ENCODE measurements at regions not wholly inside any gene's neighbourhood (a gene's known extent, or its start where the extent isn't known, plus 50 kb on each side); places are given as distances from the start of the nearest gene placed in this dataset.

GRCh38 chr10:118195729-118196128, 146.4 kb downstream of the FAM204A start:
- Histone ChIP-seq H4K5ac (ENCODE audit: low read depth, low read length) (no peak overlapping the region), H3K23ac (ENCODE audit: low read depth, low read length) (no peak overlapping the region), H2AFZ (replicated peaks; ENCODE audit: low read length, poor library complexity) (no peak overlapping the region), H3K4ac (ENCODE audit: low read depth, low read length) (no peak overlapping the region), H3K4me2 (ENCODE audit: low read depth, low read length) (no peak overlapping the region), H3K27ac (ENCODE audit: insufficient read depth, low read length) (no peak overlapping the region), H2BK120ac (ENCODE audit: low read depth, low read length) (no peak overlapping the region), H3K9ac (ENCODE audit: low read depth, low read length) (no peak overlapping the region), H3K4me3 (ENCODE audit: insufficient read depth, low read depth, low read length) (no peak overlapping the region), H2BK15ac (ENCODE audit: low read depth, low read length) (no peak overlapping the region), H4K91ac (ENCODE audit: insufficient read depth, low read depth, low read length) (no peak overlapping the region), H4K8ac (ENCODE audit: low read depth in 2 of 2, low read length in 2 of 2) (no peak overlapping the region), H2BK20ac (ENCODE audit: low read depth, low read length) (no peak overlapping the region), H3K79me1 (ENCODE audit: low read depth in 1 of 2, low read length in 2 of 2) (no peaks in the 10 kb centered on the region), H2BK5ac (ENCODE audit: low read depth, low read length, poor library complexity, severe bottlenecking) (no peak overlapping the region), H3K18ac (ENCODE audit: low read depth, low read length) (no peak overlapping the region), H2AK9ac (replicated peaks; ENCODE audit: low read depth, low read length, poor library complexity) (no peak overlapping the region), H3K27me3 (ENCODE audit: control insufficient read depth, insufficient read depth, low read length) (no peaks in the 10 kb centered on the region), H3K14ac (replicated peaks; ENCODE audit: low read depth, low read length) (no peak overlapping the region), H2AK5ac (ENCODE audit: low read depth, low read length) (no peak overlapping the region), H3K56ac (ENCODE audit: extremely low read depth, insufficient read depth, low read length) (no peak overlapping the region), H3K36me3 (ENCODE audit: control insufficient read depth, insufficient read depth, low read length) (no peaks in the 10 kb centered on the region), H3K9me3 (ENCODE audit: control insufficient read depth, insufficient read depth, low read length) (peaks cover 15% of the 10 kb centered on the region), H3K4me1 (ENCODE audit: control insufficient read depth, insufficient read depth, low read length) (no peaks in the 10 kb centered on the region), H3K9me1 (ENCODE audit: insufficient read depth, low read length) (no peaks in the 10 kb centered on the region), H4K20me1 (ENCODE audit: insufficient read depth, low read length) (no peaks in the 10 kb centered on the region)
- WGBS, 2 experiments (ENCODE audit: extremely low coverage in 2 of 2, insufficient read length in 1 of 2): no CpG with 5 or more reads among the region's 2 CpGs
- dilution Hi-C loops (cut with HindIII; ENCODE audit: low sequenced_read_pairs, unreplicated experiment): no loop called here
- no TSS peak for BruUV-seq (replicated peaks)
- in situ Hi-C loops (cut with MboI; ENCODE audit: low sequenced_read_pairs): no loop called here
- intact Hi-C loops (cut with micrococcal nuclease): no loop called here
- POLR2A ChIA-PET (ENCODE audit: unreplicated experiment): no interaction called here
- CTCF ChIA-PET: no interaction called here
- TF ChIP-seq CEBPB (IDR thresholded peaks at IDR 0.05; ENCODE audit: low read depth, low read length) (no peak), FOS (IDR thresholded peaks at IDR 0.05; ENCODE audit: low read depth, low read length) (no peak), MAFK (IDR thresholded peaks at IDR 0.05; ENCODE audit: low read depth, low read length) (no peak), USF2 (IDR thresholded peaks at IDR 0.05; ENCODE audit: low read depth, low read length) (no peak), POLR2A (IDR thresholded peaks at IDR 0.05; ENCODE audit: low read depth, low read length) (no peak), RCOR1 (IDR thresholded peaks at IDR 0.05; ENCODE audit: insufficient replicate concordance, low read length) (no peak), BHLHE40 (IDR thresholded peaks at IDR 0.05; ENCODE audit: low read depth, low read length) (no peak)
- DNase-seq: no peak
- ATAC-seq (ENCODE audit: low read depth): no peak

All from IMR-90 (cell line).